GM12878 (cell line): ENCODE measurements at regions not wholly inside any gene's neighbourhood (a gene's known extent, or its start where the extent isn't known, plus 50 kb on each side); places are given as distances from the start of the nearest gene placed in this dataset.
A peak's percentile ranks its signal among the peaks of the same experiment; 100 is the strongest.

ENCODE experiments used
- ATF7 ChIP-seq: fragments of 450-650 bp; IDR thresholded peaks from 2 replicates; pipeline ENCODE4 v1.6.1; 2016; ENCODE audit warnings: low read depth, mild to moderate bottlenecking
- BCL11A ChIP-seq: IDR thresholded peaks from 2 replicates; pipeline ENCODE4 v1.6.1; 2011; ENCODE audit warnings: low read depth, low read length
- CREB1 ChIP-seq: IDR thresholded peaks from 2 replicates; pipeline ENCODE4 v1.6.1; 2012; ENCODE audit warnings: low read depth, mild to moderate bottlenecking, inconsistent platforms
- CUX1 ChIP-seq: IDR thresholded peaks from 2 replicates; pipeline ENCODE4 v1.6.1; 2012; ENCODE audit warnings: improper control_type of control experiment, low read depth, low read length; ENCODE audit not compliant: insufficient replicate concordance
- EED ChIP-seq: sonication (generic); IDR thresholded peaks from 2 replicates; pipeline ENCODE4 v1.6.1; 2016; ENCODE audit warnings: antibody characterized with exemption, low read depth
- HCFC1 ChIP-seq: fragments of 150-350 bp; IDR thresholded peaks from 2 replicates; pipeline ENCODE4 v1.6.1; 2014; ENCODE audit warnings: low read length
- KLF5 ChIP-seq: fragments of 450-650 bp; IDR thresholded peaks from 2 replicates; pipeline ENCODE4 v1.6.1; 2014; ENCODE audit warnings: mild to moderate bottlenecking; ENCODE audit not compliant: partially characterized antibody
- LARP7 ChIP-seq: fragments of 450-650 bp; IDR thresholded peaks from 2 replicates; pipeline ENCODE4 v1.6.1; 2017; ENCODE audit warnings: mild to moderate bottlenecking
- MLLT1 ChIP-seq: fragments of 450-650 bp; IDR thresholded peaks from 2 replicates; pipeline ENCODE4 v1.6.1; 2016; ENCODE audit warnings: mild to moderate bottlenecking
- NR2C2 ChIP-seq: IDR thresholded peaks from 2 replicates; pipeline ENCODE4 v1.6.1; 2011; ENCODE audit warnings: borderline replicate concordance, low read depth; ENCODE audit not compliant: control insufficient read depth, insufficient read length
- NR2F1 ChIP-seq: fragments of 450-650 bp; conservative IDR thresholded peaks from 2 replicates; pipeline ENCODE4 v1.6.1; 2017; ENCODE audit warnings: mild to moderate bottlenecking
- RB1 ChIP-seq: fragments of 450-650 bp; formaldehyde crosslinking; IDR thresholded peaks from 2 replicates; pipeline ENCODE4 v1.6.1; 2017; ENCODE audit warnings: mild to moderate bottlenecking, borderline replicate concordance
- SKIL ChIP-seq: fragments of 450-650 bp; IDR thresholded peaks from 2 replicates; pipeline ENCODE4 v1.6.1; 2017; ENCODE audit warnings: mild to moderate bottlenecking, low read depth, inconsistent platforms; ENCODE audit not compliant: poor library complexity, severe bottlenecking
- SMAD5 ChIP-seq: IDR thresholded peaks from 2 replicates; pipeline ENCODE4 v1.6.1; 2016; ENCODE audit warnings: antibody characterized with exemption, low read depth
- SMARCA5 ChIP-seq: fragments of 450-650 bp; IDR thresholded peaks from 2 replicates; pipeline ENCODE4 v1.6.1; 2017; ENCODE audit warnings: mild to moderate bottlenecking
- SUPT20H ChIP-seq: IDR thresholded peaks from 2 replicates; pipeline ENCODE4 v1.6.1; 2011; ENCODE audit warnings: low read depth, mild to moderate bottlenecking, low read length, moderate library complexity, borderline replicate concordance; ENCODE audit not compliant: control insufficient read depth
- TBL1XR1 ChIP-seq: IDR thresholded peaks from 2 replicates; pipeline ENCODE4 v1.6.1; 2012; ENCODE audit warnings: low read depth, low read length, improper control_type of control experiment
- ZBTB33 ChIP-seq: fragments of 450-650 bp; IDR thresholded peaks from 2 replicates; pipeline ENCODE4 v1.6.1; 2017; ENCODE audit warnings: mild to moderate bottlenecking

- TF ChIP-seq MLLT1 (no peak), KLF5 (no peak), SMARCA5 (no peak), LARP7 (no peak), CREB1 (no peak), RB1 (no peak), SMAD5 (no peak), NR2F1 (no peak), ZBTB33 (no peak), EED (0 out of 2 replicates have a peak, but pooled peaks have one; percentile 29), BCL11A (peak; percentile 57; the same call in 1 of the 2 replicates), SUPT20H (no peak), SKIL (no peak), NR2C2 (no peak), TBL1XR1 (no peak), CUX1 (no peak), HCFC1 (no peak), ATF7 (no peak)
Observed at GRCh38 chr5:54785729-54786591, 199.4 kb downstream of the ESM1 start (continued).
